GM21619 (cell line): ENCODE measurements at regions not wholly inside any gene's neighbourhood (a gene's known extent, or its start where the extent isn't known, plus 50 kb on each side); places are given as distances from the start of the nearest gene placed in this dataset.

Experiments used
- ATAC-seq: cut with Tn5 transposase; IDR thresholded peaks from one replicate; pipeline ENCODE4 v1.9.1; 2021; ENCODE audit not compliant: unreplicated experiment

GRCh38 chr14:98791661-98792060 lies 480.3 kb downstream of the BCL11B start:
- ATAC-seq, result no peak

GRCh38 chr14:98792171-98792570 lies 479.8 kb downstream of the BCL11B start:
- ATAC-seq, result no peak

GRCh38 chr14:98798099-98798498 lies 473.9 kb downstream of the BCL11B start:
- ATAC-seq, result no peak

- ATAC-seq, result no peak
These were observed 472.1 kb downstream of the BCL11B start for GRCh38 chr14:98799891-98800290.

- ATAC-seq, result no peak
These were observed 470.0 kb downstream of the BCL11B start for GRCh38 chr14:98802044-98802443.

GRCh38 chr14:98803196-98803595 lies 468.8 kb downstream of the BCL11B start:
- ATAC-seq, result no peak

GRCh38 chr14:98808494-98809407 lies 463.2 kb downstream of the BCL11B start:
- no peak for ATAC-seq

- ATAC-seq, result no peak
These were observed 455.8 kb downstream of the BCL11B start for GRCh38 chr14:98816195-98816594.

- no peak for ATAC-seq
These were observed 455.3 kb downstream of the BCL11B start for GRCh38 chr14:98816720-98817119.

GRCh38 chr14:98819132-98819866 lies 452.7 kb downstream of the BCL11B start:
- no peak for ATAC-seq

GRCh38 chr14:98819867-98820206 lies 452.2 kb downstream of the BCL11B start:
- ATAC-seq, result no peak

GRCh38 chr14:98822917-98823316 lies 449.1 kb downstream of the BCL11B start:
- ATAC-seq, result no peak

- no peak for ATAC-seq
These were observed 445.4 kb downstream of the BCL11B start for GRCh38 chr14:98826618-98827017.

GRCh38 chr14:98834119-98834518 lies 437.9 kb downstream of the BCL11B start:
- no peak for ATAC-seq

- ATAC-seq, result no peak
These were observed 436.8 kb downstream of the BCL11B start for GRCh38 chr14:98835051-98835824.

- no peak for ATAC-seq
These were observed 436.2 kb downstream of the BCL11B start for GRCh38 chr14:98835825-98836100.

GRCh38 chr14:98840091-98840490 lies 431.9 kb downstream of the BCL11B start:
- no peak for ATAC-seq

GRCh38 chr14:98840511-98840910 lies 431.5 kb downstream of the BCL11B start:
- ATAC-seq, result no peak

- ATAC-seq, result no peak
These were observed 427.5 kb downstream of the BCL11B start for GRCh38 chr14:98844456-98844855.

GRCh38 chr14:98847521-98848468 lies 424.2 kb downstream of the BCL11B start:
- no peak for ATAC-seq
